Neural progenitor cell (in vitro differentiated cells): ENCODE measurements at regions not wholly inside any gene's neighbourhood (a gene's known extent, or its start where the extent isn't known, plus 50 kb on each side); places are given as distances from the start of the nearest gene placed in this dataset.

Source experiments
- DNase-seq: peaks from one replicate; pipeline ENCODE4 v3.0.0-alpha.2; 2016; ENCODE audit warnings: low spot score
- H2AFZ ChIP-seq: fragments of 200-600 bp; sonication (generic); replicated peaks from 2 replicates; pipeline ENCODE4 v1.6.1; 2016; ENCODE audit warnings: antibody characterized with exemption
- H3F3A ChIP-seq: fragments of 200-600 bp; sonication (generic); 2 replicates; pipeline ENCODE4 v1.6.1; 2016; ENCODE audit warnings: antibody characterized with exemption, low read depth
- H3K27ac ChIP-seq: fragments of 200-600 bp; sonication (generic); 2 replicates; pipeline ENCODE4 v1.5.1; 2016; ENCODE audit warnings: mild to moderate bottlenecking
- H3K27me3 ChIP-seq: fragments of 200-600 bp; sonication (generic); 2 replicates; pipeline ENCODE4 v1.6.1; 2016; ENCODE audit warnings: mild to moderate bottlenecking, moderate library complexity
- H3K36me3 ChIP-seq: fragments of 200-600 bp; sonication (generic); 2 replicates; pipeline ENCODE4 v1.5.1; 2016
- H3K4me1 ChIP-seq: fragments of 200-600 bp; sonication (generic); 2 replicates; pipeline ENCODE4 v1.6.1; 2016; ENCODE audit warnings: mixed run types
- H3K4me2 ChIP-seq: fragments of 200-600 bp; sonication (generic); 2 replicates; pipeline ENCODE4 v1.6.1; 2016
- H3K4me3 ChIP-seq: fragments of 200-600 bp; sonication (generic); 2 replicates; pipeline ENCODE4 v1.5.1; 2016
- H3K79me2 ChIP-seq: fragments of 200-600 bp; sonication (generic); 2 replicates; pipeline ENCODE4 v1.6.1; 2016; ENCODE audit warnings: low read depth
- H3K9ac ChIP-seq: fragments of 200-600 bp; sonication (generic); 2 replicates; pipeline ENCODE4 v1.6.1; 2016
- H3K9me3 ChIP-seq: fragments of 200-600 bp; sonication (generic); 2 replicates; pipeline ENCODE4 v1.5.1; 2016; ENCODE audit warnings: low read depth
- H4K20me1 ChIP-seq: fragments of 200-600 bp; sonication (generic); 2 replicates; pipeline ENCODE4 v1.6.1; 2016; ENCODE audit warnings: low read depth
- H3K27ac Mint-ChIP-seq: 3 replicates; pipeline ENCODE4 v1.8.0; 2021; ENCODE audit warnings: mixed read lengths
- H3K27me3 Mint-ChIP-seq: 2 replicates; pipeline ENCODE4 v1.8.0; 2022; ENCODE audit warnings: low read depth, mild to moderate bottlenecking, inconsistent platforms, moderate library complexity, mixed read lengths; ENCODE audit not compliant: insufficient read depth
- H3K36me3 Mint-ChIP-seq: 3 replicates; pipeline ENCODE4 v1.8.0; 2021; ENCODE audit warnings: mixed read lengths
- H3K4me1 Mint-ChIP-seq: 3 replicates; pipeline ENCODE4 v1.8.0; 2021; ENCODE audit warnings: mixed read lengths
- H3K4me3 Mint-ChIP-seq: 3 replicates; pipeline ENCODE4 v1.8.0; 2021; ENCODE audit warnings: mild to moderate bottlenecking, moderate library complexity, mixed read lengths
- H3K9me3 Mint-ChIP-seq: 3 replicates; pipeline ENCODE4 v1.8.0; 2020; ENCODE audit warnings: mixed read lengths
- EZH2 ChIP-seq: fragments of 200-600 bp; sonication (generic); IDR thresholded peaks from 2 replicates; pipeline ENCODE4 v1.6.1; 2017; ENCODE audit warnings: antibody characterized with exemption, mild to moderate bottlenecking, moderate library complexity
- EZH2phosphoT487 ChIP-seq: fragments of 200-600 bp; sonication (generic); IDR thresholded peaks from 2 replicates; pipeline ENCODE4 v1.6.1; 2017; ENCODE audit warnings: antibody characterized with exemption
- TF ChIP-seq, protein P1 (sequence below): fragments of 200-600 bp; sonication (generic); IDR thresholded peaks from 2 replicates; pipeline ENCODE4 v1.5.1; 2017; ENCODE audit warnings: antibody characterized with exemption, mild to moderate bottlenecking

- TF ChIP-seq EZH2phosphoT487: no peak
- TF ChIP-seq EZH2: no peak
- TF ChIP-seq, protein P1, sequence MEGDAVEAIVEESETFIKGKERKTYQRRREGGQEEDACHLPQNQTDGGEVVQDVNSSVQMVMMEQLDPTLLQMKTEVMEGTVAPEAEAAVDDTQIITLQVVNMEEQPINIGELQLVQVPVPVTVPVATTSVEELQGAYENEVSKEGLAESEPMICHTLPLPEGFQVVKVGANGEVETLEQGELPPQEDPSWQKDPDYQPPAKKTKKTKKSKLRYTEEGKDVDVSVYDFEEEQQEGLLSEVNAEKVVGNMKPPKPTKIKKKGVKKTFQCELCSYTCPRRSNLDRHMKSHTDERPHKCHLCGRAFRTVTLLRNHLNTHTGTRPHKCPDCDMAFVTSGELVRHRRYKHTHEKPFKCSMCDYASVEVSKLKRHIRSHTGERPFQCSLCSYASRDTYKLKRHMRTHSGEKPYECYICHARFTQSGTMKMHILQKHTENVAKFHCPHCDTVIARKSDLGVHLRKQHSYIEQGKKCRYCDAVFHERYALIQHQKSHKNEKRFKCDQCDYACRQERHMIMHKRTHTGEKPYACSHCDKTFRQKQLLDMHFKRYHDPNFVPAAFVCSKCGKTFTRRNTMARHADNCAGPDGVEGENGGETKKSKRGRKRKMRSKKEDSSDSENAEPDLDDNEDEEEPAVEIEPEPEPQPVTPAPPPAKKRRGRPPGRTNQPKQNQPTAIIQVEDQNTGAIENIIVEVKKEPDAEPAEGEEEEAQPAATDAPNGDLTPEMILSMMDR: no peak
- Histone ChIP-seq H3K27ac (no peak overlapping the region), H3F3A (no peaks in the 10 kb centered on the region), H4K20me1 (no peaks in the 10 kb centered on the region), H3K27me3 (no peaks in the 10 kb centered on the region), H3K4me1 (no peaks in the 10 kb centered on the region), H3K9me3 (no peaks in the 10 kb centered on the region), H3K4me3 (no peak overlapping the region), H3K4me2 (no peak overlapping the region), H3K79me2 (no peaks in the 10 kb centered on the region), H3K36me3 (no peaks in the 10 kb centered on the region), H3K9ac (no peak overlapping the region), H2AFZ (no peak overlapping the region)
- no peaks in the 10 kb centered on the region for H3K36me3 Mint-ChIP-seq
- H3K27me3 Mint-ChIP-seq: no peaks in the 10 kb centered on the region
- no peak overlapping the region for H3K27ac Mint-ChIP-seq
- no peak for DNase-seq
- H3K4me3 Mint-ChIP-seq: no peak overlapping the region
- H3K4me1 Mint-ChIP-seq: no peaks in the 10 kb centered on the region
- no peaks in the 10 kb centered on the region for H3K9me3 Mint-ChIP-seq
These were observed 957.8 kb downstream of the SLC4A3 start for GRCh38 chr2:220585241-220585640.

DNA sequence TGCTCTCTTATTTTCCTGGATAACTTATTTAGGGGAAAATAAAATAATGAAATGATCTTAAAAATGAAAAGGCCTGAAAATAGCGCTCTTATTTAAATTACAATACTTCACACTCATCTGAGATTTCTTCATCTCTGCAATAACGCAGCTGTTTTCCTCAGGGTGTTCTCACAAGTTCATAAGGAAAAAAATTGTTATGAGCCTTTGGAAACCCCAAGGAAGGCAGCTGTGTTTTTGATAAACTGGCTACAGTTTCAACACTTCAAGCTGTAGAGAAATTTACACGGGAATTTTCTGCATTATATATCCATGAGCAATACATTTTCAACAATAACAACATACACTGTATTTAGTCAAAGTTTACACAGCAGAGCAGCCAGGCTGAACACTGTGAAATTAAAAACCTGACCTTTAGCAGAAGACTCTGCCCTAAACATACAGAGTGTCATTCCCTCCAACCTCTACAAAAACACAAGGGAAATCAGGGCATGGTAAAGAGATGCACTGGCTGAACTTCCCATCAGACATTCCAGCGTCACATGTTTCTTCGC, 959.6 kb downstream of the SLC4A3 start:
- H3F3A ChIP-seq: no peaks in the 10 kb centered on the region
- no peaks in the 10 kb centered on the region for H3K79me2 ChIP-seq
- H2AFZ ChIP-seq: no peak overlapping the region
- no peak overlapping the region for H3K9ac ChIP-seq
- H3K27me3 ChIP-seq: no peaks in the 10 kb centered on the region
- no peak overlapping the region for H3K4me2 ChIP-seq
- Mint-ChIP-seq H3K9me3 (no peaks in the 10 kb centered on the region), H3K36me3 (no peaks in the 10 kb centered on the region), H3K27ac (no peak overlapping the region), H3K27me3 (no peaks in the 10 kb centered on the region), H3K4me1 (no peaks in the 10 kb centered on the region), H3K4me3 (no peak overlapping the region)
- no peaks in the 10 kb centered on the region for H3K4me1 ChIP-seq
- no peaks in the 10 kb centered on the region for H3K9me3 ChIP-seq
- H3K27ac ChIP-seq: no peak overlapping the region
- no peak for DNase-seq
- TF ChIP-seq EZH2 (no peak), EZH2phosphoT487 (no peak)
- TF ChIP-seq, protein P1: no peak
- no peak overlapping the region for H3K4me3 ChIP-seq
- H4K20me1 ChIP-seq: no peaks in the 10 kb centered on the region
- H3K36me3 ChIP-seq: no peaks in the 10 kb centered on the region

GRCh38 chr2:220588148-220588547, 960.7 kb downstream of the SLC4A3 start:
- no peaks in the 10 kb centered on the region for H3K9me3 Mint-ChIP-seq
- no peaks in the 10 kb centered on the region for H3K4me1 Mint-ChIP-seq
- no peaks in the 10 kb centered on the region for H3K36me3 Mint-ChIP-seq
- no peak overlapping the region for H3K27ac Mint-ChIP-seq
- H3K27ac ChIP-seq: no peak overlapping the region
- no peak for DNase-seq
- no peaks in the 10 kb centered on the region for H3K27me3 Mint-ChIP-seq
- H3F3A ChIP-seq: no peaks in the 10 kb centered on the region
- no peak overlapping the region for H3K4me3 ChIP-seq
- H3K79me2 ChIP-seq: no peaks in the 10 kb centered on the region
- H3K27me3 ChIP-seq: no peaks in the 10 kb centered on the region
- H2AFZ ChIP-seq: no peak overlapping the region
- H4K20me1 ChIP-seq: no peaks in the 10 kb centered on the region
- TF ChIP-seq EZH2 (no peak), EZH2phosphoT487 (no peak)
- TF ChIP-seq, protein P1: no peak
- no peaks in the 10 kb centered on the region for H3K36me3 ChIP-seq
- H3K9ac ChIP-seq: no peak overlapping the region
- H3K4me2 ChIP-seq: no peak overlapping the region
- H3K4me1 ChIP-seq: no peaks in the 10 kb centered on the region
- H3K4me3 Mint-ChIP-seq: no peak overlapping the region
- no peaks in the 10 kb centered on the region for H3K9me3 ChIP-seq
